ENCODE measurements at regions not wholly inside any gene's neighbourhood (a gene's known extent, or its start where the extent isn't known, plus 50 kb on each side); places are given as distances from the start of the nearest gene placed in this dataset.

DNA sequence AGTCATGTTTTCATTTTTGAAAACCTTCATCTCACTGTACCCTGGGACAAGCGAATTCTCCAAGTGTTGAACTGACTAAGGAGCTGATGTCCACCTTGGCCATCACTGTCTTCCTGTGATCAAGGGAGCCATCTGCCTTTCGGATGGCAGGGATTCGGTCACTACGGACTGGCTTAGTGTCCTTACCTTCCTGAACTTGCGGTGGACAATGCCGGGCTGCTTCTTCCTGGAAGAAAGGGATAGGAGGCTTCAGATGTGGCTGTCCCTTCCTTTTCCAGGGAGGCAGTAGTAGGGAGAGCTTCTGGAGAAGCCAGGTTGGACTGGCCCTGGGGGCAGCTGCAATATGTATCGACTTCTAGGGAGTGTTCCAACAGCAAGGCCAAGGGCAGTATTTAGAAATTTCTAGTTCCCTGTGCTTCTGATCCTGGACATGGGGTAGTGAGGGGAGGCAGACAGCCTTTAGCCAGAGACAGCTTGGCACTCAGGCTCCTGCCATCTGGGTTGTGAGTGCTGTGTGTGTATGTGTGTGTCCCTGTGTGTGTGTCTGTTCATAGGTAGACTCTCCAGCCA lies 114.6 kb downstream of the IER5 start:
- WGBS, 2 donors = 80 to 84% methylated on average over 7 of the region's 7 CpGs
- Histone ChIP-seq H3K27me3 (no peaks in the 10 kb centered on the region), H3K4me3 (replicated peaks in 1 of 3) (no peak overlapping the region), H3K9me3 (no peaks in the 10 kb centered on the region), H3K27ac (no peak overlapping the region), H3K4me1 (no peaks in the 10 kb centered on the region), H3K36me3 (no peaks in the 10 kb centered on the region)
- DNase-seq = no peak
- intact Hi-C loops (cut with DNase I) = no loop called here
- TF ChIP-seq, protein P1, sequence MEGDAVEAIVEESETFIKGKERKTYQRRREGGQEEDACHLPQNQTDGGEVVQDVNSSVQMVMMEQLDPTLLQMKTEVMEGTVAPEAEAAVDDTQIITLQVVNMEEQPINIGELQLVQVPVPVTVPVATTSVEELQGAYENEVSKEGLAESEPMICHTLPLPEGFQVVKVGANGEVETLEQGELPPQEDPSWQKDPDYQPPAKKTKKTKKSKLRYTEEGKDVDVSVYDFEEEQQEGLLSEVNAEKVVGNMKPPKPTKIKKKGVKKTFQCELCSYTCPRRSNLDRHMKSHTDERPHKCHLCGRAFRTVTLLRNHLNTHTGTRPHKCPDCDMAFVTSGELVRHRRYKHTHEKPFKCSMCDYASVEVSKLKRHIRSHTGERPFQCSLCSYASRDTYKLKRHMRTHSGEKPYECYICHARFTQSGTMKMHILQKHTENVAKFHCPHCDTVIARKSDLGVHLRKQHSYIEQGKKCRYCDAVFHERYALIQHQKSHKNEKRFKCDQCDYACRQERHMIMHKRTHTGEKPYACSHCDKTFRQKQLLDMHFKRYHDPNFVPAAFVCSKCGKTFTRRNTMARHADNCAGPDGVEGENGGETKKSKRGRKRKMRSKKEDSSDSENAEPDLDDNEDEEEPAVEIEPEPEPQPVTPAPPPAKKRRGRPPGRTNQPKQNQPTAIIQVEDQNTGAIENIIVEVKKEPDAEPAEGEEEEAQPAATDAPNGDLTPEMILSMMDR (IDR thresholded peaks at IDR 0.05) = no peak
- TF ChIP-seq POLR2A (IDR thresholded peaks at IDR 0.05) = no peak

GRCh38 chr1:181204530-181204929 lies 116.0 kb downstream of the IER5 start:
- Histone ChIP-seq H3K36me3 (no peaks in the 10 kb centered on the region), H3K4me1 (no peaks in the 10 kb centered on the region), H3K9me3 (no peaks in the 10 kb centered on the region), H3K27ac (no peak overlapping the region), H3K27me3 (no peaks in the 10 kb centered on the region), H3K4me3 (replicated peaks in 1 of 3) (no peak overlapping the region)
- intact Hi-C loops (cut with DNase I) = no loop called here
- no peak for DNase-seq
- 82 to 88% methylated on average over 6 of the region's 6 CpGs for WGBS, 2 donors
- TF ChIP-seq, protein P1 (IDR thresholded peaks at IDR 0.05) = no peak
- TF ChIP-seq POLR2A (IDR thresholded peaks at IDR 0.05) = no peak

GRCh38 chr1:181205901-181206300 lies 117.4 kb downstream of the IER5 start:
- Histone ChIP-seq H3K4me1 (no peaks in the 10 kb centered on the region), H3K36me3 (no peaks in the 10 kb centered on the region), H3K27me3 (no peaks in the 10 kb centered on the region), H3K27ac (no peak overlapping the region), H3K4me3 (replicated peaks in 1 of 3) (no peak overlapping the region), H3K9me3 (no peaks in the 10 kb centered on the region)
- TF ChIP-seq, protein P1 (IDR thresholded peaks at IDR 0.05) = no peak
- TF ChIP-seq POLR2A (IDR thresholded peaks at IDR 0.05) = no peak
- no peak for DNase-seq
- 69 to 76% methylated on average over 10 of the region's 10 CpGs for WGBS, 2 donors
- intact Hi-C loops (cut with DNase I) = no loop called here

DNA sequence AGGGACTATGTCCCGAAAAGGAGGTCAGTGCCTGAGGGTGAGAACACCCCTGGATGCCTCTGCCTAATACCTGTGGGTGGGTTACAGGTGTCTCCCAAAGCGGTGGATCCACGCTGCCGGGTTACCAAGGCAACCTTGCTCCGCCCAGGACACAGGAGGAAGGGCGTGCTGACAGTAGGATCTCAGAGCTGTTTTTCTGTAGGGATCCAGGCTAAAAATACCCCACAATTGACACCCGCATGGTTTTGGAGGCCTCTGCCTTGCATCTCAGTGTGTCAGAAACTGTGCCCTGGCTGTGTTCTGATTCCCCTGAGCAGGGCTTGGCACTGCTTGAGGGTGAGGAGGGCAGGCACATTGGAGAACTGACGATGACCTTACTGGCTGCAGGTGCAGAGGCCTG lies 118.0 kb downstream of the IER5 start:
- no peak for DNase-seq
- intact Hi-C loops (cut with DNase I) = no loop called here
- Histone ChIP-seq H3K27me3 (no peaks in the 10 kb centered on the region), H3K4me3 (replicated peaks in 1 of 3) (no peak overlapping the region), H3K36me3 (no peaks in the 10 kb centered on the region), H3K4me1 (no peaks in the 10 kb centered on the region), H3K27ac (no peak overlapping the region), H3K9me3 (no peaks in the 10 kb centered on the region)
- TF ChIP-seq, protein P1 (IDR thresholded peaks at IDR 0.05) = no peak
- TF ChIP-seq POLR2A (IDR thresholded peaks at IDR 0.05) = no peak
- WGBS, 2 donors = 66 to 69% methylated on average over 3 of the region's 8 CpGs

GRCh38 chr1:181206979-181207790 lies 118.7 kb downstream of the IER5 start:
- no peak for DNase-seq
- Histone ChIP-seq H3K27me3 (no peaks in the 10 kb centered on the region), H3K9me3 (no peaks in the 10 kb centered on the region), H3K27ac (no peak overlapping the region), H3K36me3 (no peaks in the 10 kb centered on the region), H3K4me1 (no peaks in the 10 kb centered on the region), H3K4me3 (replicated peaks in 1 of 3) (no peak overlapping the region)
- intact Hi-C loops (cut with DNase I) = no loop called here
- TF ChIP-seq, protein P1 (IDR thresholded peaks at IDR 0.05) = no peak
- no peak for TF ChIP-seq POLR2A (IDR thresholded peaks at IDR 0.05)
- 80 to 83% methylated on average over 15 to 17 of the region's 19 CpGs for WGBS, 2 donors

Data from thyroid gland (tissue), 4 donors.